ENCODE measurements at regions not wholly inside any gene's neighbourhood (a gene's known extent, or its start where the extent isn't known, plus 50 kb on each side); places are given as distances from the start of the nearest gene placed in this dataset.

- DNase-seq: no peak
Observed at GRCh38 chr5:81854915-81855314, 104.0 kb upstream of the SSBP2 start.

DNA sequence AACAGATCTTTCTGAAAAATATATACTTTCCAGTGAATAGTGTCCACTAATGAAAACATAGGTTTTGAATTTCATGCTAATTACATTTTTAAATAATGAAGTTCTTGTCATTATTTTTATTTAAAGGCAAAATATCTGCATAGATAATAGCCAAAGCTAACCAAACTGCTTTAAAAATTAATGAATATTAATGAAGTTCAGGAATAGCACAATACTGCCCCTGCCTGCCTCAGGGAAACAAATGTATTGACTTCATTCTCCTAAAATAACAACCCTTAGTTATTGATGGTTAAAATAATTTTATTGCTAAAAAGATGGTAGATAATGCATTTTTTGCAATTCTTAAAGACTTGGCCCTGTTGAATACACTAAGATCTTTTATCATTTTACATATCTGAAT lies 103.6 kb upstream of the SSBP2 start:
- DNase-seq: no peak

DNA sequence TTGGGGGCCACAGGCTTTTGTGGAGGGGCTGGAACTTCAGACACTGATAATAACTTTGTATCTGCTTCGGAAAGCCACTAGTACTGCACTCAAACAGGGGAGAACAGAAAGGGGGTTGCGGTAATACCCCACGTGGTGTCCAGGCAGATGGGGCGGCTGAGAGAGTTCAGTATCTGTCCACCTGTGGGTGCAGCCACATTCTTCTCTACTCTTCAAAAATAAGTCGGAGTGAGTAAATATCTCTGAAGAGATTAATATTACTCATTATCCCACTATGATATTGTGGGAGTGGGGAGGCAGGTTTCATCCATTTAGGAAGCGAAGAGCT lies 102.1 kb upstream of the SSBP2 start:
- no peak for DNase-seq

DNA sequence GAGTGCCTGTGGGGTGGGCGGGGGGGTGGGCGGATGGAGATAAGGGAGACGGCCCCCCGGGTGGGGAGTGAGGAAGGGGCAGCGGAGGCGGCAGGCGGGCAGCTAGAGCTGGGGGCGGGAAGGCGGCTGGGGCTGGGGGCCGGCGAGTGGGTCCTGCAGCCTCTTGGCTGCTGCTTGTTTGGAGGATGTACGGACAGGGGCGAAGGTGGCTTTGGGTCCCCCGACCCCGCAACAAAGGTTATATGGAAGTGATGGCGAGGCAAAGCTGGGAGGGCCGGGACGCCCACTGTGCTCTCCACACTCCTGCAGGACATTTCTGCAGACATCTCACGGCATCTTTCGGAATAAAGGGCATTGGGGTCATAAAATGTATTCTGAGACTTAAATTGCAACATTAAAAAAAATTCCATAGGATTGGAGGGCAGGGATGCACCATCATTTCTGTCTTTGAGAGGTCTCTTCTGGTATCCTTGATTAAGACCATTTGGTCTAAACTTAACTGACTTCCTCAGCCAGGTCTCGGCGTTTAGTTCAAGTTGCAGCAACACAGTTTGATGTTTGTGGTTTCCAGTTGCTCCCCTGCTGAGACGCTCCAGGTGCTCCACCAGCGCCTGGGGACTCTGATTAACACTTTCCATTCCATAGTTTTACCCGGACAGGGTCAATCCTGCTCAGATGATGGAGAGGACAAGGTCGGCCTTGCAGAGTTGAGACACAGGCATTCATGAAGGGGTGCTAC lies 101.6 kb upstream of the SSBP2 start:
- DNase-seq: peak in 1 of 2 donors; percentile 30

GRCh38 chr5:81851481-81852178 lies 100.7 kb upstream of the SSBP2 start:
- peak; percentile 89 to 91 for DNase-seq

GRCh38 chr5:81850501-81851357 lies 99.8 kb upstream of the SSBP2 start:
- no peak for DNase-seq

GRCh38 chr5:81849770-81850367 lies 99.0 kb upstream of the SSBP2 start:
- DNase-seq: no peak

DNA sequence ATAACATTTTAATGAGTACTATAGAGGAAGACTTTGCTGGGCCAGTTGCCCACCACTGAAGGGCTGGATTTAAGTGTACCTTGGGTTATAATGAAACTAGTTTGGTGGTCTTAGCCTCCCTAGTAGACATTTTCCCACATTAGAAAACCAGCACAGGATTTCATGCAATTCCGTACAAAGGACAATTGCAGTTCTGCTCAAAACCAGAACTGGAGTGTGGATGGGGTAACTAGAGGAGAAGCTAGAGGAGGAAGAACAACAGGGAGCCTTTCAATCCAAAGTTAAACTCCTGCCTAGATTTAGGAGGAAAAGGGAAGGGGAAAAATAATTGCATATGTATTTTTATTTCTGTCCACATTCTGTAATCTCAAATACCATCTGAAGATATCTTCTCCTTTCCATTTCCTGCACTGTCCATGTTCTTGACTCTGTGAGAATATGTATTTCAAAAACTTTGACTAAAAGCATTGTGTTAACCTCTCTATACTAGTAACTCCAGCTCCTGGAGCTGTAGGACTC lies 97.5 kb upstream of the SSBP2 start:
- DNase-seq: no peak

DNA sequence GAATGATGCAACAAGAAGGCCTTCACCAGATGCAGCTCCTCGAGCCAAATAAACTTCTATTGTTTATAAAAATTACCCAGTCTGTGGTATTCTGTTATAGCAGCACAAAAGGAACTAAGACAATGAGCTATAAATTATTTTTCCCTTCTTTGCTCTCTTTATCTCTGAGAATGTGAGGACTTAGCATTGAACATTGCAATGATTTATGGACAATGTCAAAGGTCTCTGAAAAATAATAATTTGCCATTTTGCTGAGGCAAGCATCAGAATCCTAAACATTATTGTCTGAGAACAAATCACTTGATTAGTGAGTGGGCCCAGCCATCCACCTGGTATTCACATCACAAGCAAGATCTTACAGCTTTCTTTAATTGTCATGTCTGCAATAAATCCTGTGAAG lies 95.4 kb upstream of the SSBP2 start:
- DNase-seq: no peak

DNA sequence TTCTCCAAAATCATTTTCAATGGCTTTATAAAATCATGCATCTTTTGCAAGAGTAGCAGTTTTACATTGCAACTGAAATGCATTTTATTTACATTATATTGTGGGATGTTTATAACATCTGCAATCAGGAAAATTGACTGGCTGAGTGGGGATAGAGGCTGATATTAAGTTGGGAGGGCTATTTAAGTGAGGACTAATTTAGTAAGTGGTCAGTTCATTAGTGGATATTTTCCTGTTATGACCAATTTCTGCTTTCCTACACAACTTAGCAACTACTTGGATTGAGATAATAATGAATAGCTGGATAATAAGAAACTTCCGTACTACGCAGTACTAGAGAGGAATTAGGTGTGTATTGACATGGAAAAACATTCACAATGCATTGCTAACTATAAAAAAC lies 92.9 kb upstream of the SSBP2 start:
- DNase-seq: no peak

- DNase-seq: no peak
Observed at GRCh38 chr5:81842795-81843398, 92.0 kb upstream of the SSBP2 start.

GRCh38 chr5:81839034-81839433 lies 88.1 kb upstream of the SSBP2 start:
- no peak for DNase-seq

GRCh38 chr5:81838307-81838906 lies 87.5 kb upstream of the SSBP2 start:
- no peak for DNase-seq

DNA sequence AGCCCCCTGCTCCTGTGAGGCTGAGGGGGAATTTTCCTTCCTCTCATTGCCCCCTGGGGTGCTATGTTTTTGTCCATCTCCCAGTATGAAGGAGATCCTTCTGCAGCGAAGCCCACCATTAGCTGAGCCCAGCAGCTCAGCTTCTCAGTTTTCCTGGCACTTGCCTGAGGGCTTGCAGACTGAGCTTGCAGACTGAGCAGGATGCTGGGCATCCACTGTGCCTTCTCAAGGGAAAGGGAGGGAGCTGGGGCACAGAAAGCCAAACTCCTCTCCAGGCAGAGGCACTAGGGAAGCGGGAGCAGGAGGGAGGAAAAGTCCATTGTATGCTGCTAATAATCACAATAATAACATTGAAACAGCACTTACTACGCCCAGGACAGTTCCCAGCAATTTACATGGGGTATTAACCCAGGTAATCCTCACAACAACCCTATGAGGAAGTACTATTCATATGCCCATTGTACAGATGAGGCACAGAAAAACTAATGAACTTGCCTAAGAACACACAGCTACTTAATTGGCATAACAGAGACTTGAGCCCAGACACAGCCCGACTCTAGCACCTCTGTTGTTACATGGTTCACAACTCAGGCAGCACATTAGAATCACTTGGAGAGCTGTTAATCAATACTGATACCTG lies 86.9 kb upstream of the SSBP2 start:
- DNase-seq: no peak

DNA sequence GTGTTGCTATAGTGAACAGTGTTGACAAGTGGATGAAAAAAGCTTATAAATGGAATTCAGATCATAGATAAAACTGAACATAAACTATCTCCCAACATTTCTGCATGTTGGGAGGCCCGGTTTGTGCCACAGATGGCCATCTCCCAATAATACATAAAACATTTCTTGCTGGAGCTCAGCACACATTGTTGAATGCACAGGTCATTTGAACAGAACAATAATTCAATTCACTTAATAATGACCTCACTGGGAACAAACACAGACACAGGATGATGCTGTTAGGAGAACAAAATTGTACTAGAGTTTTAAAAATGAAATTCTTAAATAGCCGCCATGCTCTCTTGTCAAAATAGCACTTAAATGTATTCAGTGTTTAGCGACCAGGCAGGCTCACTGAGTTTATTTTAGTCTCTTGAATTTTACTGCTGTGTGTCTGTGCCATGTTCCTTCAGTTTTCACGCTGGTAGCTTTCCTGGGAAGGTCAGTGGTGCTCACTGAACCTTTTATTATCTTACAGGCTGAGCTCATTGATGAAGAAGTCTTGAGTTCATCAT lies 85.0 kb upstream of the SSBP2 start:
- no peak for DNase-seq

DNA sequence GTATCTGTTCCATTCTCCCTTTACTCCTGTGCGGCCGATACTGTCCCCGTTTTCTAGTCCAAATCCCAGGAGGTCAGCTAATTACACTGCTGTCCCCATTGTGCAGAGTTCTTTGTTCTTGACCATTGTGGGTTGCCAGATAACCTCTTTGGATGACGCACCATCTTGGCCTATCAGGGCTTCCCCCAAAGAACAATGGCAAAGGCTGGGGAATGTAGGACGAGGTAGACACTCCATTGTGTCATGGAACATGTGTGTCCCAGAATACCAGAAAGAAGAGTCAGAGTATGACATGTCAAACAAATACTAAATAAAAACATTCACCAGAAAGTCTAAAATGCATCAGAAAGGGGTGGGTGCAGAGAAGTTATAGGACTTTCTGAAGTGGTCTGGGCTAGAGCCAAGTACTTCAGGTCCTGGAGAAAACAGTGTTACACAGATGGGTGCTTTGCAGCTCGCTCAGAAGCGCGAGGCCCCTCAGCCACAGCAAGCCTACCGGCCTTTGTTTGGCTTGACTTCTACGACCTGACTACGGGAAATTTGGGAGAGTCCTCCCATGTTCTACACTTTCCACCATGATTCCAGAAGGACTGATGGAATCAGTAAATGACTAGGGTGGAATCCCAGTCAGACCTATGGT lies 83.2 kb upstream of the SSBP2 start:
- no peak for DNase-seq

GRCh38 chr5:81830596-81830995 lies 79.7 kb upstream of the SSBP2 start:
- no peak for DNase-seq

GRCh38 chr5:81829242-81829641 lies 78.3 kb upstream of the SSBP2 start:
- no peak for DNase-seq

GRCh38 chr5:81827500-81827899 lies 76.6 kb upstream of the SSBP2 start:
- DNase-seq: no peak

- no peak for DNase-seq
Observed at GRCh38 chr5:81826128-81826527, 75.2 kb upstream of the SSBP2 start.

DNA sequence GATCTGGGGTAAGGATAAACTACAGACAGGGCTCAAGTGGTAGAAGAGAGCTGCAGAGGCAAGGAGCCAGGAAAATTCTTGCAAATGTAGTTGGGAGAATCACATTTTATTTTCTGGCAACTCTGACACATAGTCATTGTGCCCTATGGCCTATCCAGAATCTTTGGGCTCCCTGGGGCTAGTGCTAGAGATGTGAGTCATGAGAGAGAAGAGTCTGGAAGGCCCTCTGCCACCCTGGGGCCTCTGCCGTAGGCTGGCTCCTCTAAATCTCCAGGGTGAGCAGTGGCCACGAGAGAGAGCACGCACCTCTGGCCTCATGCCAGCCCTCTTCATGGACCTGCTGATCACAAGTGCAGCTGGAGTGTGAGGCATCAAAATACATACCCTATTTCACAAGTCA lies 74.3 kb upstream of the SSBP2 start:
- DNase-seq: no peak
